Tibial artery (tissue), 4 donors: ENCODE measurements at regions not wholly inside any gene's neighbourhood (a gene's known extent, or its start where the extent isn't known, plus 50 kb on each side); places are given as distances from the start of the nearest gene placed in this dataset.

ENCODE experiments used
- DNase-seq, 2 donors: peaks; one replicate each; pipeline ENCODE4 v3.0.0-alpha.2; 2019
- H3K27ac ChIP-seq, 2 donors: fragments of 200-600 bp; sonication (generic) in 1 of 2; 1 replicate in 1 of 2; 2 replicates in 1 of 2; pipeline ENCODE4 v1.5.1; 2018 to 2019; ENCODE audit warnings: mild to moderate bottlenecking in 1 of 2
- H3K27me3 ChIP-seq, 2 donors: fragments of 200-600 bp; sonication (generic) in 1 of 2; one replicate each; pipeline versions ENCODE4 v1.5.1 to v1.6.0; 2016 to 2019
- H3K36me3 ChIP-seq, 3 donors: fragments of 200-600 bp; sonication (generic) in 2 of 3; one replicate each; pipeline ENCODE4 v1.5.1; 2016 to 2019; ENCODE audit warnings: mild to moderate bottlenecking in 2 of 3
- H3K4me1 ChIP-seq, 4 donors: fragments of 200-600 bp; sonication (generic) in 2 of 4; 1 replicate in 3 of 4; 2 replicates in 1 of 4; pipeline ENCODE4 v1.5.1; 2016 to 2019
- H3K4me3 ChIP-seq, 2 donors: fragments of 200-600 bp; sonication (generic) in 1 of 2; 1 replicate in 1 of 2; 2 replicates in 1 of 2; pipeline ENCODE4 v1.5.1; 2018 to 2019; ENCODE audit warnings: mild to moderate bottlenecking in 2 of 2
- H3K9me3 ChIP-seq, 3 donors: fragments of 200-600 bp; sonication (generic) in 1 of 3; one replicate each; pipeline ENCODE4 v1.5.1; 2016 to 2019
- intact Hi-C: fragments of 100-400 bp; cut with DNase I; formaldehyde crosslinking; loops from one replicate; pipeline ENCODE4 v1.15.0; 2023; ENCODE audit warnings: low total_unique reads
- TF ChIP-seq, protein P1 (sequence below), 2 experiments: fragments of 200-600 bp in 1 of 2; fragments of 450-650 bp in 1 of 2; IDR thresholded peaks; one replicate each; pipeline ENCODE4 v1.5.1; 2017 to 2019; ENCODE audit warnings: antibody characterized with exemption in 2 of 2, mild to moderate bottlenecking in 1 of 2, moderate library complexity in 1 of 2

DNA sequence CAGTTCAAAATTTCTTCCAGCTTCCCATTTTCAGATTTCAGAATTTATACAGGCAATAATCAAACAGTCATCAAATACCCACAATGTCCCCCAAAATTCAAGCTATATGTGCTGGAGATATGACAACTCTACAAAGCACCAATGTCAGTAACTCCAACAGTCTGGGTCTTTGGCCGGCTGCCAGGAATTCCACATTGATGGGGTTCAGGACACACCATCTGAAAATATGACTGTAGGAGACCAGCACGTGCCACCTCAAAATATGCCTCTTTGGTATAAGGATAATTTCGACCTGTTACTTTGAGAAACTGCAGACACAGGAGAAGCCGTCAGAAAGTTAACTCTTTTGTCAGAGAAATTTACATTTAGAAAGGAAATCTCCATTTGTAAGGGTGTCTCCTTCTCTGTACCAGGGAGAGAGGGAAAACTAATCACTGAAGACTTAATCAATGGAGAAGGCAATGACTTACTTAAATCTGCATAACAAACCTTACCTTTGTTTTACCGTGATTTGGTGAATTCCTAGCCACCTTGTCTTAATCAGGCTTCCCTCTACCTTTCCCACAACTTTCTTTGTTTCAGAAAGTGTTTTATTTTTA is 594.3 kb upstream of the CDH5 start:
- intact Hi-C loops: no loop called here
- TF ChIP-seq, protein P1, sequence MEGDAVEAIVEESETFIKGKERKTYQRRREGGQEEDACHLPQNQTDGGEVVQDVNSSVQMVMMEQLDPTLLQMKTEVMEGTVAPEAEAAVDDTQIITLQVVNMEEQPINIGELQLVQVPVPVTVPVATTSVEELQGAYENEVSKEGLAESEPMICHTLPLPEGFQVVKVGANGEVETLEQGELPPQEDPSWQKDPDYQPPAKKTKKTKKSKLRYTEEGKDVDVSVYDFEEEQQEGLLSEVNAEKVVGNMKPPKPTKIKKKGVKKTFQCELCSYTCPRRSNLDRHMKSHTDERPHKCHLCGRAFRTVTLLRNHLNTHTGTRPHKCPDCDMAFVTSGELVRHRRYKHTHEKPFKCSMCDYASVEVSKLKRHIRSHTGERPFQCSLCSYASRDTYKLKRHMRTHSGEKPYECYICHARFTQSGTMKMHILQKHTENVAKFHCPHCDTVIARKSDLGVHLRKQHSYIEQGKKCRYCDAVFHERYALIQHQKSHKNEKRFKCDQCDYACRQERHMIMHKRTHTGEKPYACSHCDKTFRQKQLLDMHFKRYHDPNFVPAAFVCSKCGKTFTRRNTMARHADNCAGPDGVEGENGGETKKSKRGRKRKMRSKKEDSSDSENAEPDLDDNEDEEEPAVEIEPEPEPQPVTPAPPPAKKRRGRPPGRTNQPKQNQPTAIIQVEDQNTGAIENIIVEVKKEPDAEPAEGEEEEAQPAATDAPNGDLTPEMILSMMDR (IDR thresholded peaks at IDR 0.05): no peak
- Histone ChIP-seq H3K36me3 (no peaks in the 10 kb centered on the region), H3K4me1 (no peaks in the 10 kb centered on the region), H3K4me3 (no peak overlapping the region), H3K9me3 (peaks cover 0 to 5% (median 3%) of the 10 kb centered on the region in 3 donors), H3K27ac (no peak overlapping the region), H3K27me3 (no peaks in the 10 kb centered on the region)
- DNase-seq: no peak

DNA sequence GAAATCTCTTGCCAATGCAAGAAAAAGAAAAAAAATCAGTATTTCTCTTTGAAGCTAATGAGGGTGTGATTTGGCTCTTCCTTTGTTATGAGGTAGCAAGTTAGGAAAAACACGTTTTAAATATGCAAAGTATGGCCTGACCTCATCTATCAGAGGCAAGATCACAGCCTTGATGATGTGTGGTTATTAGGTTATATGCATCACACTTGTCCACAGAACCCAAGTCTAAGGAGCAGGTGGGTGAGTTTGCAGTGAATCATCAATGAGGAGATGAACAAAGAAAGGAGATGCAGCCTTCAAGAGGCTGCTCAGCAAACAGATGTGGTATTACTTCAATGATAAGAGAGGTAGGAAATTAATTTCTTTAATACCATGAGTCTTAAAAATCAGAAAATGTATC is 594.8 kb upstream of the CDH5 start:
- Histone ChIP-seq H3K4me1 (no peaks in the 10 kb centered on the region), H3K27ac (no peak overlapping the region), H3K4me3 (no peak overlapping the region), H3K27me3 (no peaks in the 10 kb centered on the region), H3K36me3 (no peaks in the 10 kb centered on the region), H3K9me3 (peaks cover 0 to 1% (median 0%) of the 10 kb centered on the region in 3 donors)
- TF ChIP-seq, protein P1 (IDR thresholded peaks at IDR 0.05): no peak
- intact Hi-C loops: no loop called here
- no peak for DNase-seq

DNA sequence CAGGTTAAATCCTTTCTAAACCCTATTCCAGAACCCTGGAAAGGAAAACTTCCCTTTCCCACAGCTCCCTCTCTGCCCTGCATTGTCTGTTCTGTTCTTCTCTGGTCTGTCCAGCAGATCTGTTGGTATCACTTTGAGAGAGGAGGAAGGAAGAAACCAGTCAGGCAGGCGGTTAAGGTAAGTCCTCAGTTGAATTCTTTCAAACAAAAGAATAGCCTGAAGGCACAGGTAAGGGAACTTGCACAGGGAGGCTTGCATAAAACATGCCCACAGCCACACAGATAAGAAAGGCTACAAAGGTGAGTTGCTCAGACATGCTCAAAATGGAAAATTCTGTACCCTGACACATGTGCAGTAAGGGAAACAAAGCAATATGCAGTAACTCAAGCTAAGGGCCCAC is 595.7 kb upstream of the CDH5 start:
- intact Hi-C loops: no loop called here
- Histone ChIP-seq H3K4me1 (no peaks in the 10 kb centered on the region), H3K9me3 (no peaks in the 10 kb centered on the region), H3K36me3 (no peaks in the 10 kb centered on the region), H3K27me3 (no peaks in the 10 kb centered on the region), H3K4me3 (no peak overlapping the region), H3K27ac (no peak overlapping the region)
- TF ChIP-seq, protein P1 (IDR thresholded peaks at IDR 0.05): no peak
- DNase-seq: no peak

DNA sequence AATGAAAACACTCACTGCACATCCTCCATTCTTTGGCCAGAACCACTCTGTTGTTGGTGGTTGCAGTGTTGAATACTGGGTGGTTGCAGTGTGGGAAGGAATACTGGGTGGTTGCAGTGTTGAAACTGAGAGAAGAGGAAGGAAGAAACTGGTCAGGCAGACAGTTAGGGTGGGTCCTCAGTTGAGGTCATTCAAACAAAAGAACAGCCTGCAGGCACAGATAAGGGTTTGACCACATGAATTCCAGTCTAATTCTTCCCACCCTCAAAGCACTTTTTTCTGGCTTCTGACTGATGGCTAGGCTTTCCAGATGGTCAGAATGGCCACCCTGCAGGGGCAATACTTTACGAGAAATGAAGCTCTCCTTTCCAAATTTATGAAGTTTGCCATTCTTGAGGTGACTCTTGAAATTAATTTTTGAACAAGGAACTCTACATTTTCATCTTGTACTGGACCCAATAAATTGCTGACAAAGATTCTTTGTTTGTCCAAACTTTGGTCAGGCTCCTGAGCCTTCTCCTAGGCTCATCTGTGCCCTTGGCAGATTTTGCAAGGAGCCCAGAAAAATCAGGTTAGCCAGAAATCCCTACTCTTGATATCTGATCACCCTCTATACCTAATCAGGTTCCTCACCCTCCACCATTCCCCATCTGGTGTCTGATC is 596.6 kb upstream of the CDH5 start:
- intact Hi-C loops: no loop called here
- TF ChIP-seq, protein P1 (IDR thresholded peaks at IDR 0.05): no peak
- Histone ChIP-seq H3K27ac (no peak overlapping the region), H3K4me3 (no peak overlapping the region), H3K27me3 (no peaks in the 10 kb centered on the region), H3K4me1 (no peaks in the 10 kb centered on the region), H3K9me3 (no peaks in the 10 kb centered on the region), H3K36me3 (no peaks in the 10 kb centered on the region)
- no peak for DNase-seq

DNA sequence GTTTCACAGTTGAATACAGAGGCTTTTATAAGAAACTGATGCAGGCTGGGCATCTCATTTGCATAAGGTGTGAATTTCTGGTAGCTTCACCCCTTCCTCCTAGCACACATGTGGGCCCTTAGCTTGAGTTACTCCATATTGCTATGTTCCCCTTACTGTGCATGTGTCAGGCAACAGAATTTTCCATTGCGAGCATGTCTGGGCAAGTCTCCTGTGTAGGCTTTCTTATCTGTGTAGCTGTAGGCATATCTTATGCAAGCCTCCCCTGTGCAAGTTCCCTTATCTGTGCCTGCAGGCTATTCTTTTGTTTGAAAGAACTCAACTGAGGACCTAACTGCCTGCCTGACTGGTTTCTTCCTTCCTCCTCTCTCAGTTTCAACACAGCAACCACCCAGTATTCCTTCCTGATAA is 597.4 kb upstream of the CDH5 start:
- Histone ChIP-seq H3K36me3 (no peaks in the 10 kb centered on the region), H3K9me3 (no peaks in the 10 kb centered on the region), H3K4me1 (no peaks in the 10 kb centered on the region), H3K4me3 (no peak overlapping the region), H3K27ac (no peak overlapping the region), H3K27me3 (no peaks in the 10 kb centered on the region)
- intact Hi-C loops: no loop called here
- TF ChIP-seq, protein P1 (IDR thresholded peaks at IDR 0.05): no peak
- no peak for DNase-seq
